ENCODE measurements at regions not wholly inside any gene's neighbourhood (a gene's known extent, or its start where the extent isn't known, plus 50 kb on each side); places are given as distances from the start of the nearest gene placed in this dataset.

GRCh38 chr3:118487734-118488133 is 546.9 kb downstream of the IGSF11 start:
- TF ChIP-seq CTCF (IDR thresholded peaks at IDR 0.05; ENCODE audit: low read length): no peak
- no peak for TF ChIP-seq EZH2 (optimal IDR thresholded peaks at IDR 0.05; ENCODE audit: low read depth, low read length)

All from MM.1S (cell line).